ENCODE measurements at regions not wholly inside any gene's neighbourhood (a gene's known extent, or its start where the extent isn't known, plus 50 kb on each side); places are given as distances from the start of the nearest gene placed in this dataset.

DNA sequence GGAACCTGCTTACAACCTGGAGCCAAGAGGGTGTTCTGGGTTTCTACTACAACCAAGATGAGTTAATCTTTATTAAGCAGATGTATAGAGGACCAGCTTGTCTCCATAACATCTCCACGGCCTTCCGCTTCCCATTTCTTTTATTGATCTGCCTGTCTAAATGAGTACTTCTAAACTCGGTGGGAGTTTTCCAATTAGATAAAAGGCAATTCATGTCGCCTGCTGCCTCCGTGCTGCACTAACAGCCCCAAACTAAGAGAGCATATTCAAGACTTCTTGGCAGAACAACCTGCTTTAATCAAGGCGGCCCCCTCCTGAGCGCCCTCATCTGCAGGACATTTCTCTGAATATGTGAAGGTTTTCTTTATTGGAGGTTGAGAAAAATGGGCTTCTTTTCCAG, 270.1 kb downstream of the PDCD6IP start:
- no peak overlapping the region for H3K4me3 ChIP-seq (IDR thresholded peaks at IDR 0.05; ENCODE audit: insufficient read depth, low read depth, low read length)
- no peak overlapping the region for H3K27ac ChIP-seq
- H3K9ac ChIP-seq, result no peak overlapping the region

GRCh38 chr3:34070831-34071585, 272.6 kb downstream of the PDCD6IP start:
- TF ChIP-seq, protein P1, sequence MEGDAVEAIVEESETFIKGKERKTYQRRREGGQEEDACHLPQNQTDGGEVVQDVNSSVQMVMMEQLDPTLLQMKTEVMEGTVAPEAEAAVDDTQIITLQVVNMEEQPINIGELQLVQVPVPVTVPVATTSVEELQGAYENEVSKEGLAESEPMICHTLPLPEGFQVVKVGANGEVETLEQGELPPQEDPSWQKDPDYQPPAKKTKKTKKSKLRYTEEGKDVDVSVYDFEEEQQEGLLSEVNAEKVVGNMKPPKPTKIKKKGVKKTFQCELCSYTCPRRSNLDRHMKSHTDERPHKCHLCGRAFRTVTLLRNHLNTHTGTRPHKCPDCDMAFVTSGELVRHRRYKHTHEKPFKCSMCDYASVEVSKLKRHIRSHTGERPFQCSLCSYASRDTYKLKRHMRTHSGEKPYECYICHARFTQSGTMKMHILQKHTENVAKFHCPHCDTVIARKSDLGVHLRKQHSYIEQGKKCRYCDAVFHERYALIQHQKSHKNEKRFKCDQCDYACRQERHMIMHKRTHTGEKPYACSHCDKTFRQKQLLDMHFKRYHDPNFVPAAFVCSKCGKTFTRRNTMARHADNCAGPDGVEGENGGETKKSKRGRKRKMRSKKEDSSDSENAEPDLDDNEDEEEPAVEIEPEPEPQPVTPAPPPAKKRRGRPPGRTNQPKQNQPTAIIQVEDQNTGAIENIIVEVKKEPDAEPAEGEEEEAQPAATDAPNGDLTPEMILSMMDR (conservative IDR thresholded peaks at IDR 0.05; ENCODE audit: low read depth, low read length), result no peak
- H3K36me3 ChIP-seq (ENCODE audit: insufficient read depth), result no peaks in the 10 kb centered on the region
- H3K27ac ChIP-seq, result no peak overlapping the region
- H3K79me2 ChIP-seq (ENCODE audit: insufficient read depth, low read depth), result no peaks in the 10 kb centered on the region
- no peaks in the 10 kb centered on the region for H3K4me1 ChIP-seq (ENCODE audit: low read depth, poor library complexity, severe bottlenecking)
- no peaks in the 10 kb centered on the region for H4K20me1 ChIP-seq (ENCODE audit: insufficient read depth)
- no peak overlapping the region for H3K9ac ChIP-seq
- H3K4me2 ChIP-seq, result no peak overlapping the region
- no peak overlapping the region for H3K4me3 ChIP-seq (IDR thresholded peaks at IDR 0.05; ENCODE audit: insufficient read depth, low read depth, low read length)
- H2AFZ ChIP-seq (ENCODE audit: low read depth), result no peak overlapping the region
- no peaks in the 10 kb centered on the region for H3K27me3 ChIP-seq (ENCODE audit: insufficient read depth, low read depth)

More for the DNA sequence above, 270.1 kb downstream of the PDCD6IP start:
- Histone ChIP-seq H4K20me1 (ENCODE audit: insufficient read depth) (no peaks in the 10 kb centered on the region), H3K36me3 (ENCODE audit: insufficient read depth) (no peaks in the 10 kb centered on the region), H3K27me3 (ENCODE audit: insufficient read depth, low read depth) (no peaks in the 10 kb centered on the region), H3K4me1 (ENCODE audit: low read depth, poor library complexity, severe bottlenecking) (no peaks in the 10 kb centered on the region), H2AFZ (ENCODE audit: low read depth) (no peak overlapping the region), H3K79me2 (ENCODE audit: insufficient read depth, low read depth) (no peaks in the 10 kb centered on the region), H3K4me2 (no peak overlapping the region)
- TF ChIP-seq, protein P1 (conservative IDR thresholded peaks at IDR 0.05; ENCODE audit: low read depth, low read length), result no peak

DNA sequence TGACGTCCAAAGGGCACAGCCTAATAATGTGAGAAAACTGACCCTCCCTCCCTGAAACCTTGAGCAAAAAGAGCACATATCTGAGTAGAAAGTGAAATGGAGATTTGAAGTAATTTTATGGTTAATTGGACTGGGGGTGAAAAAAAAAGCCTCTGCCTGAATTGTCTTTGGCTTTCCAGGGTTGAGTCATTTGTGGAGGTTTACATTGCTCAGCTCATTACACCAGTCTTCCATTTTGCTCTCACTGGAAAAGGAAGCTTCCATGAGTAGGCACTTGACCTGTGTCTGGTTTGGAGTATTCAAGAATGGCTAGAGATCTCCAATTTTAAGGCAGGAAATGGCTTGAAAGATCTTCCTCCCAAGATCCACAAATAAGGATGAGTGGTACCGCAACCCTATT, 273.9 kb downstream of the PDCD6IP start:
- H3K4me1 ChIP-seq (ENCODE audit: low read depth, poor library complexity, severe bottlenecking), result no peaks in the 10 kb centered on the region
- H3K79me2 ChIP-seq (ENCODE audit: insufficient read depth, low read depth), result no peaks in the 10 kb centered on the region
- no peaks in the 10 kb centered on the region for H3K27me3 ChIP-seq (ENCODE audit: insufficient read depth, low read depth)
- no peak overlapping the region for H3K4me3 ChIP-seq (IDR thresholded peaks at IDR 0.05; ENCODE audit: insufficient read depth, low read depth, low read length)
- no peak overlapping the region for H2AFZ ChIP-seq (ENCODE audit: low read depth)
- H3K36me3 ChIP-seq (ENCODE audit: insufficient read depth), result no peaks in the 10 kb centered on the region
- H3K9ac ChIP-seq, result no peak overlapping the region
- no peak overlapping the region for H3K27ac ChIP-seq
- TF ChIP-seq, protein P1 (conservative IDR thresholded peaks at IDR 0.05; ENCODE audit: low read depth, low read length), result no peak
- no peak overlapping the region for H3K4me2 ChIP-seq
- H4K20me1 ChIP-seq (ENCODE audit: insufficient read depth), result no peaks in the 10 kb centered on the region

DNA sequence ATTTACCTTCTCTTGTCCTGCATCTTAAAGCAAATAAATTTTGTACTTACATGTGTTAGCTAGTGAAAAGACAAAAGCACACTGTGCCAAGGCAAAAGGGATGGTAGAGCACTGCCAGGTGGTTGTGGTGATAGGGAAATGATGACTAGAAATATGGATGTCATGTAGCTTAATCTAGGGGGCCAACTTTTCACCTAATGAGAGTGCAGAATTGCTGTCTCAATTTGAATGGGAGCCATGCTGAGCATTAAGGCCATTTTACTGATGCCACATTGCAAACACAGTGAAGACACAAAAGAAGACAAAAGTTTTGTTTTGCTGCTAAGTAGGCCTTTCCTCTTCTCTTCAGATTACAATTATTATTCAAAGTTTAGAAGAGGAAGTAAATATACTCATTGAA, 274.7 kb downstream of the PDCD6IP start:
- H3K27me3 ChIP-seq (ENCODE audit: insufficient read depth, low read depth), result no peaks in the 10 kb centered on the region
- TF ChIP-seq, protein P1 (conservative IDR thresholded peaks at IDR 0.05; ENCODE audit: low read depth, low read length), result no peak
- no peaks in the 10 kb centered on the region for H3K4me1 ChIP-seq (ENCODE audit: low read depth, poor library complexity, severe bottlenecking)
- no peaks in the 10 kb centered on the region for H3K79me2 ChIP-seq (ENCODE audit: insufficient read depth, low read depth)
- no peak overlapping the region for H3K4me2 ChIP-seq
- no peak overlapping the region for H3K9ac ChIP-seq
- no peak overlapping the region for H3K4me3 ChIP-seq (IDR thresholded peaks at IDR 0.05; ENCODE audit: insufficient read depth, low read depth, low read length)
- no peak overlapping the region for H3K27ac ChIP-seq
- no peaks in the 10 kb centered on the region for H3K36me3 ChIP-seq (ENCODE audit: insufficient read depth)
- H2AFZ ChIP-seq (ENCODE audit: low read depth), result no peak overlapping the region
- H4K20me1 ChIP-seq (ENCODE audit: insufficient read depth), result no peaks in the 10 kb centered on the region

Measured in KMS-11 (cell line).